A673 (cell line): ENCODE measurements at regions not wholly inside any gene's neighbourhood (a gene's known extent, or its start where the extent isn't known, plus 50 kb on each side); places are given as distances from the start of the nearest gene placed in this dataset.

Source experiments
- EZH2 ChIP-seq: fragments of 200-600 bp; sonication (generic); IDR thresholded peaks from 2 replicates; pipeline ENCODE4 v1.6.1; 2017; ENCODE audit warnings: borderline replicate concordance, low read depth, mild to moderate bottlenecking, mixed read lengths, antibody characterized with exemption, low read length; ENCODE audit not compliant: poor library complexity, severe bottlenecking
- TF ChIP-seq, protein P1 (sequence below): fragments of 300-800, 200-600 bp; sonication (generic); conservative IDR thresholded peaks from 2 replicates; pipeline ENCODE4 v1.5.1; 2017; ENCODE audit warnings: low read depth, mild to moderate bottlenecking, antibody characterized with exemption, low read length, moderate library complexity, mixed read lengths

- TF ChIP-seq, protein P1, sequence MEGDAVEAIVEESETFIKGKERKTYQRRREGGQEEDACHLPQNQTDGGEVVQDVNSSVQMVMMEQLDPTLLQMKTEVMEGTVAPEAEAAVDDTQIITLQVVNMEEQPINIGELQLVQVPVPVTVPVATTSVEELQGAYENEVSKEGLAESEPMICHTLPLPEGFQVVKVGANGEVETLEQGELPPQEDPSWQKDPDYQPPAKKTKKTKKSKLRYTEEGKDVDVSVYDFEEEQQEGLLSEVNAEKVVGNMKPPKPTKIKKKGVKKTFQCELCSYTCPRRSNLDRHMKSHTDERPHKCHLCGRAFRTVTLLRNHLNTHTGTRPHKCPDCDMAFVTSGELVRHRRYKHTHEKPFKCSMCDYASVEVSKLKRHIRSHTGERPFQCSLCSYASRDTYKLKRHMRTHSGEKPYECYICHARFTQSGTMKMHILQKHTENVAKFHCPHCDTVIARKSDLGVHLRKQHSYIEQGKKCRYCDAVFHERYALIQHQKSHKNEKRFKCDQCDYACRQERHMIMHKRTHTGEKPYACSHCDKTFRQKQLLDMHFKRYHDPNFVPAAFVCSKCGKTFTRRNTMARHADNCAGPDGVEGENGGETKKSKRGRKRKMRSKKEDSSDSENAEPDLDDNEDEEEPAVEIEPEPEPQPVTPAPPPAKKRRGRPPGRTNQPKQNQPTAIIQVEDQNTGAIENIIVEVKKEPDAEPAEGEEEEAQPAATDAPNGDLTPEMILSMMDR, result no peak
- no peak for TF ChIP-seq EZH2
Measured at GRCh38 chr2:60283626-60284025, 269.8 kb downstream of the BCL11A start.
